HCT116 (cell line): ENCODE measurements at regions not wholly inside any gene's neighbourhood (a gene's known extent, or its start where the extent isn't known, plus 50 kb on each side); places are given as distances from the start of the nearest gene placed in this dataset.

Experiments
- EGR1 ChIP-seq: IDR thresholded peaks from 2 replicates; pipeline ENCODE4 v1.6.1; 2012; ENCODE audit warnings: low read depth
- ELF1 ChIP-seq: IDR thresholded peaks from 2 replicates; pipeline ENCODE4 v1.6.1; 2012; ENCODE audit warnings: low read depth, borderline replicate concordance
- EZH2 ChIP-seq: fragments of 200-600 bp; sonication (generic); IDR thresholded peaks from 2 replicates; pipeline ENCODE4 v1.6.1; 2017; ENCODE audit warnings: antibody characterized with exemption, mixed run types
- POLR2A ChIP-seq: IDR thresholded peaks from 2 replicates; pipeline ENCODE4 v1.7.0; 2011; ENCODE audit warnings: borderline replicate concordance; ENCODE audit not compliant: insufficient read depth, insufficient read length; ENCODE audit errors: extremely low read depth
- TCF7L2 ChIP-seq: IDR thresholded peaks from 2 replicates; pipeline ENCODE4 v1.7.0; 2011; ENCODE audit warnings: borderline replicate concordance, inconsistent platforms; ENCODE audit not compliant: insufficient read depth, insufficient read length; ENCODE audit errors: extremely low read depth
- YY1 ChIP-seq: IDR thresholded peaks from 2 replicates; pipeline ENCODE4 v1.6.1; 2011; ENCODE audit warnings: low read length, low read depth, moderate library complexity, mild to moderate bottlenecking; ENCODE audit not compliant: insufficient replicate concordance; ENCODE audit errors: extremely low read depth
- ZFX ChIP-seq: fragments of 450-650 bp; IDR thresholded peaks from 2 replicates; pipeline ENCODE4 v1.6.1; 2017
- ZNF274 ChIP-seq: fragments of 200-500 bp; sonication (Bioruptor generic); IDR thresholded peaks from 2 replicates; pipeline ENCODE4 v1.6.1; 2014; ENCODE audit warnings: mild to moderate bottlenecking, low read depth, low read length, inconsistent platforms
- TF ChIP-seq, protein P1 (sequence below), 3 experiments: fragments of 200-600 bp in 1 of 3; sonication (generic) in 1 of 3; IDR thresholded peaks in 2 of 3; conservative IDR thresholded peaks in 1 of 3; 2 replicates each; pipeline ENCODE4 v1.5.1; 2012 to 2017; ENCODE audit warnings: low read depth in 2 of 3, low read length in 2 of 3, antibody characterized with exemption in 1 of 3, borderline replicate concordance in 1 of 3, control low read depth in 1 of 3, mild to moderate bottlenecking in 1 of 3, mixed read lengths in 1 of 3, mixed run types in 1 of 3, moderate library complexity in 1 of 3; ENCODE audit not compliant: insufficient read depth in 1 of 3
- TF ChIP-seq, protein P2 (sequence below): IDR thresholded peaks from 2 replicates; pipeline ENCODE4 v1.6.1; 2012; ENCODE audit warnings: low read depth

DNA sequence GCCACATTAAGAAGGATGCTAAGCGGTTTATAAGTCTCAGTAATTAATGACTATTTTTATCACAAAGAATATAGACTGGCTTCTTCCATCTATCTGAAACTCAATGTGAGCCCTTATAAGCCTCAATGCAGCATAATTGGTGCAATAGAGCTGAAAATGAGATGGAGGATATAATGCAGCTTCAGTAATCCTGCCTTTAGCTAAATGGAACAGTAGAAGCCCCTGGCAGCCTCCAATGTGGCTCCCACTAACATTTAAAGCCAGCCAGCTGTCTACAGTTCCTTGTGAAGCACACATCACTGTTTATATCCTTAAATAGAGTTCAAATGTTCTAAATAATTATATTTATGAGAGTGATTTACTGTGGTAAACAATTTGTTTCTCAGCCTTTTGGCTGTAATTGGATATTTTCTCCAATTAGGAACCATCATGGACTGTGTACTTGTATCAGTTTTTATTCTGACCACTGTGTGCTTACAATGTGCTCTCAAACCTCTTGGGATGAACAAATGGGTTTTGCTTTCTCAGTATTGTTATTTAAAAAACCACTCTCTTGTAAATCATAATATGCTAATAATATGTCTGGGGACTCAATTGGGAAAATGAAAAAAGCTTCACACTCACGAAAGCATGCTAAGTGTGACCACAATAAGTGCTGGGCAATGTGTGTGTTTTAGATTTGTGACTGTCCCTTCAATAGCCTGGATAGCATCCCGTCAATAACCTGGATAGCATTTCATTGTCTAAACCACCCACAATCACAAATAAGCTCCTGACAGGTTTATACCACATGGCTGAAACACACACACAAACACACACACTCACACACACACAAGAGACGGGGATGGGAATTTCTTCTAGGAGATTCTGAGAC, 366.6 kb downstream of the GBE1 start:
- TF ChIP-seq, protein P1, sequence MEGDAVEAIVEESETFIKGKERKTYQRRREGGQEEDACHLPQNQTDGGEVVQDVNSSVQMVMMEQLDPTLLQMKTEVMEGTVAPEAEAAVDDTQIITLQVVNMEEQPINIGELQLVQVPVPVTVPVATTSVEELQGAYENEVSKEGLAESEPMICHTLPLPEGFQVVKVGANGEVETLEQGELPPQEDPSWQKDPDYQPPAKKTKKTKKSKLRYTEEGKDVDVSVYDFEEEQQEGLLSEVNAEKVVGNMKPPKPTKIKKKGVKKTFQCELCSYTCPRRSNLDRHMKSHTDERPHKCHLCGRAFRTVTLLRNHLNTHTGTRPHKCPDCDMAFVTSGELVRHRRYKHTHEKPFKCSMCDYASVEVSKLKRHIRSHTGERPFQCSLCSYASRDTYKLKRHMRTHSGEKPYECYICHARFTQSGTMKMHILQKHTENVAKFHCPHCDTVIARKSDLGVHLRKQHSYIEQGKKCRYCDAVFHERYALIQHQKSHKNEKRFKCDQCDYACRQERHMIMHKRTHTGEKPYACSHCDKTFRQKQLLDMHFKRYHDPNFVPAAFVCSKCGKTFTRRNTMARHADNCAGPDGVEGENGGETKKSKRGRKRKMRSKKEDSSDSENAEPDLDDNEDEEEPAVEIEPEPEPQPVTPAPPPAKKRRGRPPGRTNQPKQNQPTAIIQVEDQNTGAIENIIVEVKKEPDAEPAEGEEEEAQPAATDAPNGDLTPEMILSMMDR (IDR thresholded peaks at IDR 0.05 in 2 of 3, conservative IDR thresholded peaks at IDR 0.05 in 1 of 3; ENCODE audit: borderline replicate concordance in 1 of 3, insufficient read depth in 1 of 3, low read depth in 2 of 3, low read length in 2 of 3): no peak
- TF ChIP-seq POLR2A (no peak), ZNF274 (no peak), YY1 (no peak), EZH2 (no peak), ELF1 (no peak), EGR1 (no peak), TCF7L2 (no peak), ZFX (no peak)
- TF ChIP-seq, protein P2, sequence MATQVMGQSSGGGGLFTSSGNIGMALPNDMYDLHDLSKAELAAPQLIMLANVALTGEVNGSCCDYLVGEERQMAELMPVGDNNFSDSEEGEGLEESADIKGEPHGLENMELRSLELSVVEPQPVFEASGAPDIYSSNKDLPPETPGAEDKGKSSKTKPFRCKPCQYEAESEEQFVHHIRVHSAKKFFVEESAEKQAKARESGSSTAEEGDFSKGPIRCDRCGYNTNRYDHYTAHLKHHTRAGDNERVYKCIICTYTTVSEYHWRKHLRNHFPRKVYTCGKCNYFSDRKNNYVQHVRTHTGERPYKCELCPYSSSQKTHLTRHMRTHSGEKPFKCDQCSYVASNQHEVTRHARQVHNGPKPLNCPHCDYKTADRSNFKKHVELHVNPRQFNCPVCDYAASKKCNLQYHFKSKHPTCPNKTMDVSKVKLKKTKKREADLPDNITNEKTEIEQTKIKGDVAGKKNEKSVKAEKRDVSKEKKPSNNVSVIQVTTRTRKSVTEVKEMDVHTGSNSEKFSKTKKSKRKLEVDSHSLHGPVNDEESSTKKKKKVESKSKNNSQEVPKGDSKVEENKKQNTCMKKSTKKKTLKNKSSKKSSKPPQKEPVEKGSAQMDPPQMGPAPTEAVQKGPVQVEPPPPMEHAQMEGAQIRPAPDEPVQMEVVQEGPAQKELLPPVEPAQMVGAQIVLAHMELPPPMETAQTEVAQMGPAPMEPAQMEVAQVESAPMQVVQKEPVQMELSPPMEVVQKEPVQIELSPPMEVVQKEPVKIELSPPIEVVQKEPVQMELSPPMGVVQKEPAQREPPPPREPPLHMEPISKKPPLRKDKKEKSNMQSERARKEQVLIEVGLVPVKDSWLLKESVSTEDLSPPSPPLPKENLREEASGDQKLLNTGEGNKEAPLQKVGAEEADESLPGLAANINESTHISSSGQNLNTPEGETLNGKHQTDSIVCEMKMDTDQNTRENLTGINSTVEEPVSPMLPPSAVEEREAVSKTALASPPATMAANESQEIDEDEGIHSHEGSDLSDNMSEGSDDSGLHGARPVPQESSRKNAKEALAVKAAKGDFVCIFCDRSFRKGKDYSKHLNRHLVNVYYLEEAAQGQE: no peak
